Nephron progenitor cell (in vitro differentiated cells): ENCODE measurements at regions not wholly inside any gene's neighbourhood (a gene's known extent, or its start where the extent isn't known, plus 50 kb on each side); places are given as distances from the start of the nearest gene placed in this dataset.

Source experiments
- DNase-seq: peaks from one replicate; pipeline ENCODE4 v3.0.0; 2021
- H3K27ac Mint-ChIP-seq: 2 replicates; pipeline ENCODE4 v1.8.0; 2021; ENCODE audit warnings: mild to moderate bottlenecking, moderate library complexity, mixed read lengths
- H3K27me3 Mint-ChIP-seq: 2 replicates; pipeline ENCODE4 v1.8.0; 2021; ENCODE audit warnings: mild to moderate bottlenecking, low read depth, mixed read lengths; ENCODE audit not compliant: poor library complexity
- H3K36me3 Mint-ChIP-seq: 2 replicates; pipeline ENCODE4 v1.8.0; 2021; ENCODE audit warnings: low read depth, mixed read lengths
- H3K4me1 Mint-ChIP-seq: 2 replicates; pipeline ENCODE4 v1.8.0; 2021; ENCODE audit warnings: mixed read lengths
- H3K4me3 Mint-ChIP-seq: 2 replicates; pipeline ENCODE4 v1.8.0; 2021; ENCODE audit warnings: mild to moderate bottlenecking, moderate library complexity, mixed read lengths
- H3K9me3 Mint-ChIP-seq: 2 replicates; pipeline ENCODE4 v1.8.0; 2021; ENCODE audit warnings: mild to moderate bottlenecking, moderate library complexity, mixed read lengths
- TF ChIP-seq, protein P1 (sequence below): fragments of 200-600 bp; sonication (generic); IDR thresholded peaks from 2 replicates; pipeline ENCODE4 v1.5.0; 2021; ENCODE audit warnings: antibody characterized with exemption

DNA sequence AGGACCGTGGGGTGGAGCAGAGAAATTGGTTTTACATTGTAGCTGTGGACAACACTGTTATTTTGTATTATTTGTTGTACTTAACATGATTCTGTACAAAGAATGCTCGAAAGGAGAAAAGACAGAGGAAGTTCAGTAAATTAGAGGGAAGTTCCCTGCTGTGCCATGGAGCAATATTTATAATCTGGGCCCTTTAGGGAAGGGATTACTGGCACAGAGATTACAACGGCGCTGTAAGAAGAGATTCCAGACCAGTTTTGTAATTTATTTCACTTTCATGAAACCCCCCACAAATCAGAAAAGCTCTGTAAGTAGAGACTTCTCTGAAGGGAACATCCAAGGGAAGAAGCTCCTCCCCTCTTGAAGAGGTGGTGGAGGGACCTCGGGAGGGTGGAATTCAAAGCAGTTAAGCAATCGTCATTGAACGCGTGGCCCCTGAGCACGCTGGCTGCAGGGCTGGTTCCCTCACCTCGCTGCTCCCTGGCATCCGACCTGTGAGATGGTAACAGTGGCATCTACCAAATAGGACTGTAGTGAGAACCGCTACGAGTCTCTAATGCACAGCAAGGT is 113.5 kb downstream of the KLF6 start:
- no peak for DNase-seq
- H3K9me3 Mint-ChIP-seq = peaks cover 4% of the 10 kb centered on the region
- H3K27me3 Mint-ChIP-seq = peaks cover 11% of the 10 kb centered on the region
- peaks cover 48% of the 10 kb centered on the region for H3K4me1 Mint-ChIP-seq
- H3K4me3 Mint-ChIP-seq = no peak overlapping the region
- H3K36me3 Mint-ChIP-seq = no peaks in the 10 kb centered on the region
- TF ChIP-seq, protein P1, sequence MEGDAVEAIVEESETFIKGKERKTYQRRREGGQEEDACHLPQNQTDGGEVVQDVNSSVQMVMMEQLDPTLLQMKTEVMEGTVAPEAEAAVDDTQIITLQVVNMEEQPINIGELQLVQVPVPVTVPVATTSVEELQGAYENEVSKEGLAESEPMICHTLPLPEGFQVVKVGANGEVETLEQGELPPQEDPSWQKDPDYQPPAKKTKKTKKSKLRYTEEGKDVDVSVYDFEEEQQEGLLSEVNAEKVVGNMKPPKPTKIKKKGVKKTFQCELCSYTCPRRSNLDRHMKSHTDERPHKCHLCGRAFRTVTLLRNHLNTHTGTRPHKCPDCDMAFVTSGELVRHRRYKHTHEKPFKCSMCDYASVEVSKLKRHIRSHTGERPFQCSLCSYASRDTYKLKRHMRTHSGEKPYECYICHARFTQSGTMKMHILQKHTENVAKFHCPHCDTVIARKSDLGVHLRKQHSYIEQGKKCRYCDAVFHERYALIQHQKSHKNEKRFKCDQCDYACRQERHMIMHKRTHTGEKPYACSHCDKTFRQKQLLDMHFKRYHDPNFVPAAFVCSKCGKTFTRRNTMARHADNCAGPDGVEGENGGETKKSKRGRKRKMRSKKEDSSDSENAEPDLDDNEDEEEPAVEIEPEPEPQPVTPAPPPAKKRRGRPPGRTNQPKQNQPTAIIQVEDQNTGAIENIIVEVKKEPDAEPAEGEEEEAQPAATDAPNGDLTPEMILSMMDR = no peak
- no peak overlapping the region for H3K27ac Mint-ChIP-seq

DNA sequence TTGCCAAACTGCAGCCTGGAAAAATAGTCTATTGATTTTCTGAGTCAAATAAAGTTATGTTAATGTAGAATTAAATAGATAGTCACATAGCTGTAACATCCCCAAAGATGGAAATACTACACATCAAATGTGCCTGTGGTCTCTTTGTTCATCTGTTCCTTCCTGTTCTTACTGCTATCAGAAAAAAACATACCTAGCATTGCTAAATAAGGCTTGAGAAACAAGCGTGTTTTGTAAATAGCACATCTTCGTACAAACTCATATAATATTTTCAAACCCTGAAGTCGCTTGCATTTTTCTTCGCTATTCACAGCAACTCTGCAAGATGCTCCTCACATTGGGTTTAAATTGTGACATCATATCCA is 116.1 kb downstream of the KLF6 start:
- H3K36me3 Mint-ChIP-seq = no peaks in the 10 kb centered on the region
- no peak for DNase-seq
- TF ChIP-seq, protein P1 = no peak
- H3K4me1 Mint-ChIP-seq = peaks cover 48% of the 10 kb centered on the region
- no peaks in the 10 kb centered on the region for H3K9me3 Mint-ChIP-seq
- no peak overlapping the region for H3K27ac Mint-ChIP-seq
- no peak overlapping the region for H3K4me3 Mint-ChIP-seq
- peaks cover 10% of the 10 kb centered on the region for H3K27me3 Mint-ChIP-seq

DNA sequence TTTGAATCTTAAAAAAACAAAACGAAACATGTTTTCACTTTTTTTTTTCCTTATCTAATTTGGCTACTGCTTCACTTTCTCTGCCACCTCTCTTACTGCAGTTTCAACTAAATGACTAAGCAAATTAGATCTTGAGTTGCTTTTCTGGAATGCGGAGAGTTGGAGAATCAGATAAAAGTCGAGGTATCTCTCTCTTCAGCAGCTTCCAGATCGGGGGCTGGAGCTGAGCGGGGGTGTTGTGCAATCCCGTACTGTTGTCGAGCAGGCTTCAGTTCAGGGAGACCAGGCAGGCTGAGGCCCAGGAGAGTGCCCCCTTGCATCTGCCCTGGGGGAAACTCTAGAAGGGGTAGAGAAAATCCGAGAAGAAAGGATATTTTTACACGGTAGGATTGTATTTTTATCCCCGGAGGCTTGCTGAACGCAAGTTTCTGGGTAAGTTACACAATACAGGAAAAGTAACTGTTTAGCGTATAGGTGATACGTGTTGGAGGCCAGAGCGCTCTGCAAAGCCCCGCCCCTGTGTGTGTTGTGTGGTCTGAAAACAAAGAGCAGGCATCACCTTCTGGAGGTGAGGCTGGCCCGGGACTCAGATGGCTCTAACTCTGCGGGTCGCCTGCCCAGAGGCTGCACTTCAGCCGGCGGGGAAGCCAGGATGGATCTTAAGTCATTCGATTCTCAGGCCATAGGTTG is 116.6 kb downstream of the KLF6 start:
- Mint-ChIP-seq H3K9me3 (no peaks in the 10 kb centered on the region), H3K36me3 (no peaks in the 10 kb centered on the region), H3K4me3 (peak overlapping the region; percentile 56), H3K4me1 (peaks cover 48% of the 10 kb centered on the region), H3K27me3 (peaks cover 10% of the 10 kb centered on the region), H3K27ac (peak overlapping the region; percentile 27)
- TF ChIP-seq, protein P1 = no peak
- DNase-seq = peak; percentile 16

DNA sequence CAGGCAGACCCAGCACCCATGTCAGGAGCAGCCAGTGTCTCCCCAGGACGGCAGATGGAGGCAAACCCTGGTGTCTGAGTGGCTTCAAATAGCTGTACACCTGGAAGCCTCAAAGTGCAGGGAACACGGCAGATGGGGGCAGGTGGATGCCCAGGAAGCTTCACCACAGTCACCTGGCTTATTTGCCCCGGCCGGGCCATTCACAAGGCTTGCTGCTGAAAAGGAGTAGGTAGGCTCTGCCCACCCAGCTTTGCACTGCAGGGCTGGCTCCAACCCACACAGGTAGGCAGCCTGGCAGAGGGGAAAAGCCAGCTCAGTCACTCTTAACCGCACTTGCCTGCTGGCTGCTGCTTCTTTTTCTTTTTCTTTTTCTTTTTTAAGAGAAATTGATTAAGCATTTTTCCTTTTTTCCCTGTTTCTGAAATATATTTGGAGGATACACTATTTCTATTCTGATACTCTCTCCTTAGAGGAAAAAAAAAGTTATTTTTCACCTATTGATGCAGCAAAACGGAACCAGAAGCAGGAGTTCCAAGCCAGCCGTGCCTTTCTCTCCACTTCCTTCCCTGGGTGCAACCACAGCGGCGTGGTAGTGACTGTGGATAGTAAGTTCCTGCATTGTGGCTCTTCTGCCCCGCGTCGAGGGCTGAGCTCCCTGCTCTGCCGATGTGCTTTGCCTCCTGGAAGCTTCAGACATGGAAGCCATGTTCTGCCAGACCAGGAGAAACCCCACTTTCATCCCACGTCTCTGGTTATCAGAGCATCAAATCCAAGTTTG is 118.3 kb downstream of the KLF6 start:
- TF ChIP-seq, protein P1 = no peak
- H3K36me3 Mint-ChIP-seq = no peaks in the 10 kb centered on the region
- no peaks in the 10 kb centered on the region for H3K9me3 Mint-ChIP-seq
- H3K27me3 Mint-ChIP-seq = peaks cover 15% of the 10 kb centered on the region
- H3K4me1 Mint-ChIP-seq = peaks cover 47% of the 10 kb centered on the region
- H3K27ac Mint-ChIP-seq = no peak overlapping the region
- DNase-seq = no peak
- no peak overlapping the region for H3K4me3 Mint-ChIP-seq

DNA sequence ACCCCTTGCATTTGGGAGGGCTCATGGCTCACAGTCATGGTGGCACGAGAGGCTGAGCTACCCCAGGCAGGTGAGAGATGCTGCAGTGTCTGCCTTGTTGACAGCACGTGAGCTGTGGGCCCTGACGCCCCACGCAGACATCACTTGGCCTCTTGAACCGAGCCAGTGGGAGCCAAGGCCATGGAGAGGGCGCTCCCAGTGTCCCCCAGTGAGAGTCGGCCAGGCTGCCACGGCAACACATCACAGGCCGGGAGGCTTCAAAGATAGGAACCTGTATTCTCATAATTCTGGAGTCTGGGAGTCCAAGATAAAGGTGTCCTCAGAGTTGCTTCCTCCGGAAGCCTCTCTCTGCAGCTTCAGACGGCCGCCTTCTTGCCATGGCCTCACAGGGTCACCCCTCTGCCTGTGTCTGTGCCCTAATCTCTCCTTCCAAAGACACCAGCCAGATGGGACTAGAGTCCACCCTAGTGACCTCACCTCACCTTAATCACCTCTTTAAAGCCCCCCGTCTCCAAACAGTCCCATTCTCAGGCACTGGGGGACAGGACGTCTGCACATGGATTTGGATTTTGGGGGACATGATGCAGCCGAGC is 119.6 kb downstream of the KLF6 start:
- Mint-ChIP-seq H3K27ac (no peak overlapping the region), H3K36me3 (no peaks in the 10 kb centered on the region)
- TF ChIP-seq, protein P1 = no peak

More for the DNA sequence above, 119.6 kb downstream of the KLF6 start:
- peaks cover 8% of the 10 kb centered on the region for H3K9me3 Mint-ChIP-seq
- peaks cover 34% of the 10 kb centered on the region for H3K4me1 Mint-ChIP-seq
- H3K27me3 Mint-ChIP-seq = peaks cover 12% of the 10 kb centered on the region
- no peak overlapping the region for H3K4me3 Mint-ChIP-seq
- DNase-seq = no peak
